WTC11 (cell line): ENCODE measurements at regions not wholly inside any gene's neighbourhood (a gene's known extent, or its start where the extent isn't known, plus 50 kb on each side); places are given as distances from the start of the nearest gene placed in this dataset.

Experiments
- ATAC-seq: fragments of 200-7000 bp; cut with Tn5 transposase; 2 replicates; pipeline ENCODE4 v1.10.0; 2021; ENCODE audit warnings: mild to moderate bottlenecking, moderate library complexity
- CTCF ChIA-PET: fragments of 300-600 bp; sonication (Branson Sonifier 250); formaldehyde crosslinking; loops from one replicate; lab custom pipeline; 2021; ENCODE audit warnings: antibody characterized with exemption; lab: Charles Lee
- POLR2A ChIA-PET: fragments of 350-600 bp; sonication (Branson Sonifier 250); formaldehyde crosslinking; loops from one replicate; lab custom pipeline; 2021; ENCODE audit warnings: antibody characterized with exemption; lab: Charles Lee
- DNase-seq: peaks from one replicate; pipeline ENCODE4 v3.0.0; 2021; ENCODE audit warnings: low spot score
- H3K27ac Mint-ChIP-seq: 2 replicates; pipeline ENCODE4 v1.8.0; 2021; ENCODE audit warnings: mixed read lengths
- H3K27me3 Mint-ChIP-seq: 2 replicates; pipeline ENCODE4 v1.8.0; 2021; ENCODE audit warnings: low read depth, mild to moderate bottlenecking, moderate library complexity, mixed read lengths
- H3K36me3 Mint-ChIP-seq: 2 replicates; pipeline ENCODE4 v1.8.0; 2021; ENCODE audit warnings: mixed read lengths
- H3K4me1 Mint-ChIP-seq: 2 replicates; pipeline ENCODE4 v1.8.0; 2022; ENCODE audit warnings: mixed read lengths
- H3K4me3 Mint-ChIP-seq: 2 replicates; pipeline ENCODE4 v1.8.0; 2021; ENCODE audit warnings: mild to moderate bottlenecking, moderate library complexity, mixed read lengths
- H3K9me3 Mint-ChIP-seq: 2 replicates; pipeline ENCODE4 v1.8.0; 2021; ENCODE audit warnings: mixed read lengths
- ATF1 ChIP-seq: sonication (generic); formaldehyde crosslinking; IDR thresholded peaks from 2 replicates; pipeline ENCODE4 v1.8.1; 2023; ENCODE audit warnings: mild to moderate bottlenecking, moderate library complexity, missing genetic modification reagents
- ELF4 ChIP-seq: sonication (generic); formaldehyde crosslinking; IDR thresholded peaks from 2 replicates; pipeline ENCODE4 v1.8.1; 2022; ENCODE audit warnings: low read depth, mild to moderate bottlenecking, moderate library complexity, missing genetic modification reagents
- IRF2 ChIP-seq: sonication (generic); formaldehyde crosslinking; IDR thresholded peaks from 2 replicates; pipeline ENCODE4 v1.8.0; 2022; ENCODE audit warnings: low read depth, missing genetic modification reagents, borderline replicate concordance
- NFATC4 ChIP-seq: fragments of 250-450 bp; sonication (Bioruptor Pico); IDR thresholded peaks from 2 replicates; pipeline ENCODE4 v1.9.0; 2021; ENCODE audit warnings: mild to moderate bottlenecking
- SMAD3 ChIP-seq: sonication (generic); formaldehyde crosslinking; IDR thresholded peaks from 2 replicates; pipeline ENCODE4 v1.8.0; 2022; ENCODE audit warnings: missing genetic modification reagents, mild to moderate bottlenecking, borderline replicate concordance
- TEAD4 ChIP-seq: sonication (generic); formaldehyde crosslinking; IDR thresholded peaks from 2 replicates; pipeline ENCODE4 v1.8.0; 2022; ENCODE audit warnings: mild to moderate bottlenecking, missing genetic modification reagents
- ZBTB21 ChIP-seq: sonication (generic); formaldehyde crosslinking; IDR thresholded peaks from 2 replicates; pipeline ENCODE4 v1.8.1; 2023; ENCODE audit warnings: mild to moderate bottlenecking, missing genetic modification reagents, borderline replicate concordance
- ZNF219 ChIP-seq: sonication (generic); formaldehyde crosslinking; IDR thresholded peaks from 2 replicates; pipeline ENCODE4 v1.8.0; 2023; ENCODE audit warnings: missing genetic modification reagents, mild to moderate bottlenecking, borderline replicate concordance
- ZNF423 ChIP-seq: fragments of 250-450 bp; sonication (Bioruptor Pico); IDR thresholded peaks from 2 replicates; pipeline ENCODE4 v2.1.2; 2022; ENCODE audit warnings: mild to moderate bottlenecking, moderate library complexity
- TF ChIP-seq, protein P1 (sequence below): sonication (generic); formaldehyde crosslinking; IDR thresholded peaks from 2 replicates; pipeline ENCODE4 v1.8.0; 2022; ENCODE audit warnings: mild to moderate bottlenecking, missing genetic modification reagents
- TF ChIP-seq, protein P2 (sequence below): fragments of 200-600 bp; IDR thresholded peaks from 2 replicates; pipeline ENCODE4 v1.8.0; 2022; ENCODE audit warnings: antibody characterized with exemption
- TF ChIP-seq, protein P3 (sequence below): sonication (generic); formaldehyde crosslinking; IDR thresholded peaks from 2 replicates; pipeline ENCODE4 v1.8.0; 2022; ENCODE audit warnings: mild to moderate bottlenecking, missing genetic modification reagents
- TF ChIP-seq, protein P4 (sequence below): sonication (generic); formaldehyde crosslinking; IDR thresholded peaks from 2 replicates; pipeline ENCODE4 v1.8.1; 2023; ENCODE audit warnings: mild to moderate bottlenecking, missing genetic modification reagents, moderate library complexity
- TF ChIP-seq, protein P5 (sequence below): sonication (generic); formaldehyde crosslinking; IDR thresholded peaks from 2 replicates; pipeline ENCODE4 v1.8.1; 2023; ENCODE audit warnings: mild to moderate bottlenecking, moderate library complexity, missing genetic modification reagents
- TF ChIP-seq, protein P6 (sequence below): fragments of 250-450 bp; sonication (Bioruptor Pico); IDR thresholded peaks from 2 replicates; pipeline ENCODE4 v1.9.0; 2021; ENCODE audit warnings: moderate library complexity, mild to moderate bottlenecking, inconsistent platforms, borderline replicate concordance
- TF ChIP-seq, protein P7 (sequence below): sonication (generic); formaldehyde crosslinking; IDR thresholded peaks from 2 replicates; pipeline ENCODE4 v1.8.0; 2022; ENCODE audit warnings: missing genetic modification reagents

DNA sequence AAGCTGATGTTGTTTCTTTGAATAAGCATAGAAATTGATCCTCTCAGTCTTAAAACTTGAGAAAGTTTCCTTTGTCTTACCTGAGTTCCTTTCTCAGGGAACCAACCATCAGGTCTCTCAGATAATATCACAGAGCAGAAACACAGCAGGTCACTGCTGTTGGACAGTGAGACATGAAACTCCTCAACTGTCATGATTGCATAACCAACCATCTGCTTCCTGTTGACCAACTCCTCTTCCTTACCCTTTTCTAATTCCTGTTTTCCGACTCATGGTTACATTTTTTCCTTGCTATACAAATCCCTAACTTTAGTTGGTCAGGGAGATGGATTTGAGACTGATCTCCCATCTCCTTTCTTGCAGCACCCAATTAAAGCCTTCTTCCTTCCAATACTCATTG lies 845.3 kb downstream of the FAM181B start:
- CTCF ChIA-PET, result no interaction called here
- H3K4me1 Mint-ChIP-seq, result no peaks in the 10 kb centered on the region
- TF ChIP-seq NFATC4 (CRISPR knock-in tag) (no peak), ATF1 (CRISPR knock-in tag) (no peak), IRF2 (CRISPR knock-in tag) (no peak)
- TF ChIP-seq, protein P1, sequence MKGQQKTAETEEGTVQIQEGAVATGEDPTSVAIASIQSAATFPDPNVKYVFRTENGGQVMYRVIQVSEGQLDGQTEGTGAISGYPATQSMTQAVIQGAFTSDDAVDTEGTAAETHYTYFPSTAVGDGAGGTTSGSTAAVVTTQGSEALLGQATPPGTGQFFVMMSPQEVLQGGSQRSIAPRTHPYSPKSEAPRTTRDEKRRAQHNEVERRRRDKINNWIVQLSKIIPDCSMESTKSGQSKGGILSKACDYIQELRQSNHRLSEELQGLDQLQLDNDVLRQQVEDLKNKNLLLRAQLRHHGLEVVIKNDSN (CRISPR knock-in tag), result no peak
- TF ChIP-seq, protein P2, sequence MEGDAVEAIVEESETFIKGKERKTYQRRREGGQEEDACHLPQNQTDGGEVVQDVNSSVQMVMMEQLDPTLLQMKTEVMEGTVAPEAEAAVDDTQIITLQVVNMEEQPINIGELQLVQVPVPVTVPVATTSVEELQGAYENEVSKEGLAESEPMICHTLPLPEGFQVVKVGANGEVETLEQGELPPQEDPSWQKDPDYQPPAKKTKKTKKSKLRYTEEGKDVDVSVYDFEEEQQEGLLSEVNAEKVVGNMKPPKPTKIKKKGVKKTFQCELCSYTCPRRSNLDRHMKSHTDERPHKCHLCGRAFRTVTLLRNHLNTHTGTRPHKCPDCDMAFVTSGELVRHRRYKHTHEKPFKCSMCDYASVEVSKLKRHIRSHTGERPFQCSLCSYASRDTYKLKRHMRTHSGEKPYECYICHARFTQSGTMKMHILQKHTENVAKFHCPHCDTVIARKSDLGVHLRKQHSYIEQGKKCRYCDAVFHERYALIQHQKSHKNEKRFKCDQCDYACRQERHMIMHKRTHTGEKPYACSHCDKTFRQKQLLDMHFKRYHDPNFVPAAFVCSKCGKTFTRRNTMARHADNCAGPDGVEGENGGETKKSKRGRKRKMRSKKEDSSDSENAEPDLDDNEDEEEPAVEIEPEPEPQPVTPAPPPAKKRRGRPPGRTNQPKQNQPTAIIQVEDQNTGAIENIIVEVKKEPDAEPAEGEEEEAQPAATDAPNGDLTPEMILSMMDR, result no peak
- TF ChIP-seq, protein P3, sequence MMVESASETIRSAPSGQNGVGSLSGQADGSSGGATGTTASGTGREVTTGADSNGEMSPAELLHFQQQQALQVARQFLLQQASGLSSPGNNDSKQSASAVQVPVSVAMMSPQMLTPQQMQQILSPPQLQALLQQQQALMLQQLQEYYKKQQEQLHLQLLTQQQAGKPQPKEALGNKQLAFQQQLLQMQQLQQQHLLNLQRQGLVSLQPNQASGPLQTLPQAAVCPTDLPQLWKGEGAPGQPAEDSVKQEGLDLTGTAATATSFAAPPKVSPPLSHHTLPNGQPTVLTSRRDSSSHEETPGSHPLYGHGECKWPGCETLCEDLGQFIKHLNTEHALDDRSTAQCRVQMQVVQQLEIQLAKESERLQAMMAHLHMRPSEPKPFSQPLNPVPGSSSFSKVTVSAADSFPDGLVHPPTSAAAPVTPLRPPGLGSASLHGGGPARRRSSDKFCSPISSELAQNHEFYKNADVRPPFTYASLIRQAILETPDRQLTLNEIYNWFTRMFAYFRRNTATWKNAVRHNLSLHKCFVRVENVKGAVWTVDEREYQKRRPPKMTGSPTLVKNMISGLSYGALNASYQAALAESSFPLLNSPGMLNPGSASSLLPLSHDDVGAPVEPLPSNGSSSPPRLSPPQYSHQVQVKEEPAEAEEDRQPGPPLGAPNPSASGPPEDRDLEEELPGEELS (CRISPR knock-in tag), result no peak
- TF ChIP-seq, all 79 proteins: peak for 0
- DNase-seq, result no peak
- POLR2A ChIA-PET, result no interaction called here
- Mint-ChIP-seq H3K27me3 (no peaks in the 10 kb centered on the region; the same call in 1 of the 2 replicates), H3K27ac (no peak overlapping the region), H3K9me3 (peaks cover 9% of the 10 kb centered on the region), H3K36me3 (no peaks in the 10 kb centered on the region), H3K4me3 (no peak overlapping the region)
- no peak for ATAC-seq

DNA sequence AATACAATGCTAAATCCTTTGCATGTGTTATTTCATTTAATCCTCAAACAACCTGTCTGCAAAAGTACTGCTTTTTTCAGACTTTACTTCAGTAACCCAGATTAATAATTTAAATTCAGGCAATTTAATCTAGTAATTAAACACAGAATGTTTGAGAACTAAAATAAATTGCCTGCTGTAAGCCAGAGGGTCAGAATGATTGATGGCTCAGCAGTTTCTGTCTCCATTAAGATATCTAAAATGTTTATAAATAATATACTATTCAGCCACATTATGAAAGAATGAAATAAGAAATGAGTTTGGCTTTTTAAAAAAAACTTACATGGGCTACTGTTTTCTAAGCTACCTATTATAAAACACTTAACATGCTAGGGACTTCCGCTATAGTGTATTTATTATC lies 846.0 kb downstream of the FAM181B start:
- Mint-ChIP-seq H3K27ac (no peak overlapping the region), H3K27me3 (no peaks in the 10 kb centered on the region; the same call in 1 of the 2 replicates), H3K9me3 (peaks cover 9% of the 10 kb centered on the region), H3K4me1 (no peaks in the 10 kb centered on the region), H3K36me3 (no peaks in the 10 kb centered on the region), H3K4me3 (no peak overlapping the region)
- DNase-seq (no peak), ATAC-seq (no peak)
- ChIA-PET CTCF (no interaction called here), POLR2A (no interaction called here)
- TF ChIP-seq, protein P2, result no peak
- no peak for TF ChIP-seq ZNF423
- TF ChIP-seq, protein P4, sequence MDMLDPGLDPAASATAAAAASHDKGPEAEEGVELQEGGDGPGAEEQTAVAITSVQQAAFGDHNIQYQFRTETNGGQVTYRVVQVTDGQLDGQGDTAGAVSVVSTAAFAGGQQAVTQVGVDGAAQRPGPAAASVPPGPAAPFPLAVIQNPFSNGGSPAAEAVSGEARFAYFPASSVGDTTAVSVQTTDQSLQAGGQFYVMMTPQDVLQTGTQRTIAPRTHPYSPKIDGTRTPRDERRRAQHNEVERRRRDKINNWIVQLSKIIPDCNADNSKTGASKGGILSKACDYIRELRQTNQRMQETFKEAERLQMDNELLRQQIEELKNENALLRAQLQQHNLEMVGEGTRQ (CRISPR knock-in tag), result no peak
- TF ChIP-seq ELF4 (CRISPR knock-in tag), result no peak
- TF ChIP-seq, protein P5, sequence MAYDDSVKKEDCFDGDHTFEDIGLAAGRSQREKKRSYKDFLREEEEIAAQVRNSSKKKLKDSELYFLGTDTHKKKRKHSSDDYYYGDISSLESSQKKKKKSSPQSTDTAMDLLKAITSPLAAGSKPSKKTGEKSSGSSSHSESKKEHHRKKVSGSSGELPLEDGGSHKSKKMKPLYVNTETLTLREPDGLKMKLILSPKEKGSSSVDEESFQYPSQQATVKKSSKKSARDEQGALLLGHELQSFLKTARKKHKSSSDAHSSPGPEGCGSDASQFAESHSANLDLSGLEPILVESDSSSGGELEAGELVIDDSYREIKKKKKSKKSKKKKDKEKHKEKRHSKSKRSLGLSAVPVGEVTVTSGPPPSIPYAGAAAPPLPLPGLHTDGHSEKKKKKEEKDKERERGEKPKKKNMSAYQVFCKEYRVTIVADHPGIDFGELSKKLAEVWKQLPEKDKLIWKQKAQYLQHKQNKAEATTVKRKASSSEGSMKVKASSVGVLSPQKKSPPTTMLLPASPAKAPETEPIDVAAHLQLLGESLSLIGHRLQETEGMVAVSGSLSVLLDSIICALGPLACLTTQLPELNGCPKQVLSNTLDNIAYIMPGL (CRISPR knock-in tag), result no peak
- TF ChIP-seq, protein P6, sequence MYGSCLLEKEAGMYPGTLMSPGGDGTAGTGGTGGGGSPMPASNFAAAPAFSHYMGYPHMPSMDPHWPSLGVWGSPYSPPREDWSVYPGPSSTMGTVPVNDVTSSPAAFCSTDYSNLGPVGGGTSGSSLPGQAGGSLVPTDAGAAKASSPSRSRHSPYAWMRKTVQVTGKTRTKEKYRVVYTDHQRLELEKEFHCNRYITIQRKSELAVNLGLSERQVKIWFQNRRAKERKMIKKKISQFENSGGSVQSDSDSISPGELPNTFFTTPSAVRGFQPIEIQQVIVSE (CRISPR knock-in tag), result no peak
- no peak for TF ChIP-seq ZBTB21 (CRISPR knock-in tag)
- no peak for TF ChIP-seq SMAD3 (CRISPR knock-in tag)
- TF ChIP-seq TEAD4 (CRISPR knock-in tag), result no peak
- TF ChIP-seq ZNF219 (CRISPR knock-in tag), result no peak
- TF ChIP-seq, protein P7, sequence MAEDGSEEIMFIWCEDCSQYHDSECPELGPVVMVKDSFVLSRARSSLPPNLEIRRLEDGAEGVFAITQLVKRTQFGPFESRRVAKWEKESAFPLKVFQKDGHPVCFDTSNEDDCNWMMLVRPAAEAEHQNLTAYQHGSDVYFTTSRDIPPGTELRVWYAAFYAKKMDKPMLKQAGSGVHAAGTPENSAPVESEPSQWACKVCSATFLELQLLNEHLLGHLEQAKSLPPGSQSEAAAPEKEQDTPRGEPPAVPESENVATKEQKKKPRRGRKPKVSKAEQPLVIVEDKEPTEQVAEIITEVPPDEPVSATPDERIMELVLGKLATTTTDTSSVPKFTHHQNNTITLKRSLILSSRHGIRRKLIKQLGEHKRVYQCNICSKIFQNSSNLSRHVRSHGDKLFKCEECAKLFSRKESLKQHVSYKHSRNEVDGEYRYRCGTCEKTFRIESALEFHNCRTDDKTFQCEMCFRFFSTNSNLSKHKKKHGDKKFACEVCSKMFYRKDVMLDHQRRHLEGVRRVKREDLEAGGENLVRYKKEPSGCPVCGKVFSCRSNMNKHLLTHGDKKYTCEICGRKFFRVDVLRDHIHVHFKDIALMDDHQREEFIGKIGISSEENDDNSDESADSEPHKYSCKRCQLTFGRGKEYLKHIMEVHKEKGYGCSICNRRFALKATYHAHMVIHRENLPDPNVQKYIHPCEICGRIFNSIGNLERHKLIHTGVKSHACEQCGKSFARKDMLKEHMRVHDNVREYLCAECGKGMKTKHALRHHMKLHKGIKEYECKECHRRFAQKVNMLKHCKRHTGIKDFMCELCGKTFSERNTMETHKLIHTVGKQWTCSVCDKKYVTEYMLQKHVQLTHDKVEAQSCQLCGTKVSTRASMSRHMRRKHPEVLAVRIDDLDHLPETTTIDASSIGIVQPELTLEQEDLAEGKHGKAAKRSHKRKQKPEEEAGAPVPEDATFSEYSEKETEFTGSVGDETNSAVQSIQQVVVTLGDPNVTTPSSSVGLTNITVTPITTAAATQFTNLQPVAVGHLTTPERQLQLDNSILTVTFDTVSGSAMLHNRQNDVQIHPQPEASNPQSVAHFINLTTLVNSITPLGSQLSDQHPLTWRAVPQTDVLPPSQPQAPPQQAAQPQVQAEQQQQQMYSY (CRISPR knock-in tag), result no peak
